CD4-positive, alpha-beta T cell treated with Interleukin-15 for 1 hour (primary cell): ENCODE measurements at regions not wholly inside any gene's neighbourhood (a gene's known extent, or its start where the extent isn't known, plus 50 kb on each side); places are given as distances from the start of the nearest gene placed in this dataset.

ENCODE experiments used
- DNase-seq: peaks from one replicate; pipeline ENCODE4 v3.0.0-alpha.2; 2020

DNA sequence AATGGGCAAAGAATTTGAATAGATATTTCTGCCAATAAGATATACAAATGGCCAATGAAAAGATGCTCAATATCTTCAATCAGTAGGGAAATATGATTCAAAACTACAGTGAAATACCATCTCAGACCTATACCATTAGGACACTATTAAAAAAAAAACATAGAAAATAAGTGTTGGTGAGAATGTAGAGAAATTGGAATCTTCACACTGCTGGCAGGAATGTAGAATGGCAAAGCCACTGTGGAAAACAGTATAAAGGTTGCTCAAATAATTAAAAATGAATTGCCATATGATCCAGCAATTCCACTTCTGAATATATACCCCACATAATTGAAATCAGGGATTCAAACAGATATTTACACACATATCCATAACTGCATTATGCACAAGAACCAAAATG, 88.1 kb upstream of the STARD13 start:
- DNase-seq: no peak

DNA sequence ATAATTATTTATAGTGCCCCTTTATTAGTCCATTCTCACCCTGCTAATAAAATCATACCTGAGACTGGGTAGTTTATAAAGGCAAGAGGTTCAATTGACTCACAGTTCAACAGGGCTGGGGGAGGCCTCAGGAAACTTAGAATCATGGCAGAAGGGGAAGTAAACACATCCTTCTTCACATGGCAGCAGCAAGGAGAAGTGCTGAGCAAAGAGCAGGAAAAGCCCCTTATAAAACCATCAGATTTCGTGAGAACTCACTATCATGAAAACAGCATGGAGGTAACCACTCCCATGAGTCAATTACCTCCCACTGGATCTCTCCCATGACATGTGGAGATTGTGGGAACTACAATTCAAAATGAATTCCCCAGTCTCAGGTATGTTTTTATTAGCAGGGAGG, 89.9 kb upstream of the STARD13 start:
- no peak for DNase-seq

- DNase-seq: no peak
Measured at GRCh38 chr13:33376212-33376611, 90.7 kb upstream of the STARD13 start.

DNA sequence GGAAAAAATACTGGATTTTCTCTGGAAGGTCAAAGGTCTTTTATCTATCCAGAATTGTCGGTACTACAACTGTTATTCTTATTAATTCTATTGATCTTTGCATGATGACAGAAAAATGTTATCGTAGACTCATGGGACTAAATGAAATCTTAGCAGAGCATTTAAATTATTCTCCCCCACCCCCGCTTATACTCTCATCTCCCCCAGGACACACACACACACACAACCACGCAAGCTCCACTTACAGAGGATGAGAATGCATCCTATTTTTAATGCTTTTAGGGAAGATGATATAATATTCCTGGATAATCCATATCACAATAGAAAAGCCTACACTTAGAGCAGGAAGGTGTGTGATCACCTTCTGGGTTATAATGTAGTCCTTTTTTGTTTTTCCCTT, 91.9 kb upstream of the STARD13 start:
- DNase-seq: no peak

- no peak for DNase-seq
Measured at GRCh38 chr13:33377825-33378224, 92.3 kb upstream of the STARD13 start.

- no peak for DNase-seq
Measured at GRCh38 chr13:33379608-33380007, 94.1 kb upstream of the STARD13 start.

- no peak for DNase-seq
Measured at GRCh38 chr13:33380487-33381079, 95.0 kb upstream of the STARD13 start.

- no peak for DNase-seq
Measured at GRCh38 chr13:33381180-33381579, 95.6 kb upstream of the STARD13 start.

GRCh38 chr13:33381906-33382305, 96.4 kb upstream of the STARD13 start:
- DNase-seq: no peak

- no peak for DNase-seq
Measured at GRCh38 chr13:33383724-33384577, 98.4 kb upstream of the STARD13 start.

GRCh38 chr13:33388286-33388998, 102.9 kb upstream of the STARD13 start:
- DNase-seq: no peak

DNA sequence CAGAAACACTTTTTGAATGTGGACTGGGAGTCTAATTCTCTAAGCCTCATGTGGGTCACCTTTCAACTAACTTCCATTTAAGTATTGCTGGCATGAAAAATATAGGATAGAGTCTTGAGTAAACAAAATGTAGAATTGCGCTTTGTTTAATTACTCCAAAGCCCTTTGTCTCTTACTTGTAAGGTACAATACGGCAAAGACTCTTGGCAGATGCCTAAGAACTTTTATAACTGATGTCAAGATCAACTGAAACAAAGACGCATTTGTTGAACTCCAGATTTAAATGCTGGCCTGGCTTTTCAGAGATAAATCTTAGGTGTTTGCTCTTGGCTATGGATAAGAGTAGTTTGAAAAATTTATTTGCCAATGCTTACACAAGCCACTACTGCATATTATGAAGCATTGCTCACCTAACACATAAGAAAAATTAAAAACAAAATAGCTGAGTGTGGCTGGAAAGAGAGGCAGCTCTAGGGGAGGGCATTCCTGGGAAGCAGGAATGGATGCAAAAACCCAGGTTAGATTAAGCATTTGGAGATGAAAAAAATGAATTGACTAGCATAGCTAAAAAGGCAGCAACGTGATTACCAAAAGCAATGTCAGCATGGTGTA, 107.3 kb upstream of the STARD13 start:
- no peak for DNase-seq

DNA sequence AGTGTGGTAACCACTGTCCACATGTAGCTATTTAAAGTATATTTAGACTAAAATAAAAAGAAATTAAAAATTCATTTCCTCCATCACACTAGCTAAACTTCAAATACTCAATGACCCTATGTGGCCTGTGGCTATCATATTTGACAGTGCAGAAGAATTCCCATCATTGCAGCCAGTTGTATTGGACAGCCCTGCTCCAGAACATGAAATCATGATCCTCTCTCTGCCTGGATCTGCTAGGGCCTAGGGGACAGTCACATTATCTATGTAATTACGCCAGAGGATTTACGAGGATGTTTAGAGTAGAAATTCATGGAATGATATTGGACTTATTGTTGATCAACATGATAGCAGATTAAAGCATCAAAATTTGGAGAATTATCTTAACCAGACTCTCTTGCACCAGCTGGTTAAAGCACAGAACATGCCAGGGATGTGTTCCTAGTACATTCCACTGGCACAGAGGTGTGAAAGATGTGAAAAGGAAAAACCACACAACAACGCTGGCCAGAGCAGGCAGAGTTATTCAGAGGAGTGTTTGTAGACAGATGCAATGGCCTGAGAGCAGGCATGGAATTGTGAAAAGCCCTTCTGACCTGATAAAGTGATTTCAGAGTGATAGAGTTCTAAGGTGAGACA, 108.9 kb upstream of the STARD13 start:
- DNase-seq: no peak

- DNase-seq: no peak
Measured at GRCh38 chr13:33401238-33401637, 115.7 kb upstream of the STARD13 start.

- no peak for DNase-seq
Measured at GRCh38 chr13:33402975-33403374, 117.4 kb upstream of the STARD13 start.

- no peak for DNase-seq
Measured at GRCh38 chr13:33403807-33404362, 118.3 kb upstream of the STARD13 start.

- DNase-seq: no peak
Measured at GRCh38 chr13:33405371-33405770, 119.8 kb upstream of the STARD13 start.

- no peak for DNase-seq
Measured at GRCh38 chr13:33409673-33410510, 124.3 kb upstream of the STARD13 start.

DNA sequence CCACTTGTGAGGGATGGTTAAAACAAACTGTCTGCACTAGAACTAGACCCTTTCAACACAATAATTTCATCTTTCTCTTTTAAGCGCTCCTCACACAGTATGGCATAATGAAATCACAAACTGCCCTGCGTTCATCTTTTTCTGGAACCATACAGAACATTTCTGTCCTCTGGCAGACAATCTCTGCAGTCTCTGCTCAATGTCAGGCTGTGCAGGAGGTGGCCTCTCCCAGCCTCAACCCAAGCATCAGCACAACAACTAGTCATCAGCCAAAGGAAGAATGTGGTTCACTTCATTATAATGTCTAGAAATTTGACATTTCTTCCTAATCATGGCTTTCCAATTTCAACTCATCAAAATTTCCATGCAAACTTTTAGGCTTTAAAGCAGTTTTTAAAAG, 125.1 kb upstream of the STARD13 start:
- DNase-seq: no peak

DNA sequence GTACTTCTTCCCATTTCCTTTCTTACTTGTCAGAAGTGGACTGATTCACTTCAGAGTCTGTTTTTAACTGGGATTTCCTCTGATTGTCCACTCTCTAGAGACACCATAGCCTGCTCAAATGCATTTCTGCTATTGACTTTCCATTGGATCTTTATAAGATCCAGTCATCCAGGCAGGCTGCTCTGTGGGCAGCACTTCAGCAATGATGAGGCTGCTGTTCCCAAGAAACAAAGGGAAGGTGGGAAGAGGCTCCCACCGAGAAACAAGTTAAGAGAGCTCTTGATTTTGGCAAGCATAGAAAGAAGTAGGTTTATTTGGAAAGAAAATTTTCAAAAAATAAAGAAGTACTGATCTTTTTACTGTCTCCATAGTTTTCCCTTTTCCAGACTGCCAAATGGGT, 125.8 kb upstream of the STARD13 start:
- DNase-seq: no peak

- DNase-seq: no peak
Measured at GRCh38 chr13:33415822-33416221, 130.3 kb upstream of the STARD13 start.
